OCI-LY3 (cell line): ENCODE measurements at regions not wholly inside any gene's neighbourhood (a gene's known extent, or its start where the extent isn't known, plus 50 kb on each side); places are given as distances from the start of the nearest gene placed in this dataset.

Source experiments
- CTCF ChIP-seq: fragments of 200-600, 300-600 bp; sonication (generic); IDR thresholded peaks from 2 replicates; pipeline ENCODE4 v1.5.1; 2014; ENCODE audit warnings: antibody characterized with exemption, low read length, low read depth
- EZH2phosphoT487 ChIP-seq: fragments of 200-600 bp; shearing (Covaris generic); IDR thresholded peaks from 2 replicates; pipeline ENCODE4 v1.6.1; 2018; ENCODE audit warnings: antibody characterized with exemption, mixed run types, low read depth

DNA sequence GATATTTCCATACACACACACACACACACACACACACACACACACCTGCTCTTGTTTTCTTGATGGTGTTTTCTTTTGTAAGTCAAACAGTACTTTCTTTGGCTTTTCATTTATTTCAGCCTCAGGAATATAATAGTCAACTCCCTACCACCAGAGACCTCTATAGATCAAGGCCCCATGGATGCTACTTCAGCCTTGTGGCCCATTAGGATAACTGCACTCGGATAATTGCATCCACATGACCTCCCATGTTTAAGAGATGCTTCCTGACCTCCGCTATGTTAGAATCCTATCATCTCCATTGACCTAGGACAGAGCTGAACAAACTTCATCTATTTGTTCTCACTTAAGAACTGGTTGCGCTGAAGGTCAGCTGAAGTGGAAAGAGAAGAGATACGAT, 1094.0 kb upstream of the B3GALT2 start:
- TF ChIP-seq CTCF (no peak), EZH2phosphoT487 (no peak)
